NK-92 (cell line): ENCODE measurements at regions not wholly inside any gene's neighbourhood (a gene's known extent, or its start where the extent isn't known, plus 50 kb on each side); places are given as distances from the start of the nearest gene placed in this dataset.
"Not testable (repeated sequence)": the region's sequence is repeated elsewhere in the genome, so short reads cannot be mapped to it uniquely, and the experiment has no call there.

Experiments
- DNase-seq: peaks from one replicate; lab custom pipeline; 2025; ENCODE audit not compliant: unreplicated experiment; lab: John Stamatoyannopoulos, UW

DNA sequence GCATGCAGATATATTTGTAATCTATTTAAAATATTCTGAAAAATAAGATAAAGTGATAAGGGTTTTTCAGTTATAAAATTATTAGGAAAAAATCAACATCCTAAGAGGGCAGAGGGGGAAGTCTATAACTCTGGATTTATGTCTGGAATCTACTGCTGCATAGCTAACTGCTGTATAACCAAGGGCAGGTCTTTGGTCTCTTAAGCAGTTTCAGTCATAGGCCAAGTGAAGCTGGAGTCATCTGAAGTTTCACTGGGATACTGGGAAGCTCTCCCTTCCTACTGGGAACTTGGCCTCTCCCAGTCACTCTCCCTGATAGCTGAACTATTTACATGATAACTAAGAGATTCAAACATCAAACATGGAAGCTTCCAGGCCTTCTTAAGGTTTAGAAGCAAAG is 1409.9 kb upstream of the PCDH7 start:
- no peak for DNase-seq

DNA sequence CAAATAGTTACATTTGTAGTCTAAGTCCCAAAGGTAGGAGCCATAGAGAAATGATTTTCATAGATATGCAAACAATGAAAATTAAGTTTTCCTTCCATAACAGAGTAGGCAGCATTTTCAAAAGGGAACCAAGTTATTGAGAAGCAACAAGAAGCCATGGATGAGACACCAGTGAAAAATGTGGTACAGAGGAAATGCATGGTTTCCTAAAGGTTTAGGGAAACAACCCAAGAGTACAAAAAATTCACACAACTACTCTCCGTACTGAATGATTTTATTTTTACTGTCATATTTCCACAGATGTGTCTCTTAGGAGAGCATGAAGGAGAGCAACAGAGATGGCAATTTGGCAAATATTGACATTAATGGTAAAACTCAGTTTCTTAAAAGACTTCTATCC is 1408.9 kb upstream of the PCDH7 start:
- DNase-seq: no peak

DNA sequence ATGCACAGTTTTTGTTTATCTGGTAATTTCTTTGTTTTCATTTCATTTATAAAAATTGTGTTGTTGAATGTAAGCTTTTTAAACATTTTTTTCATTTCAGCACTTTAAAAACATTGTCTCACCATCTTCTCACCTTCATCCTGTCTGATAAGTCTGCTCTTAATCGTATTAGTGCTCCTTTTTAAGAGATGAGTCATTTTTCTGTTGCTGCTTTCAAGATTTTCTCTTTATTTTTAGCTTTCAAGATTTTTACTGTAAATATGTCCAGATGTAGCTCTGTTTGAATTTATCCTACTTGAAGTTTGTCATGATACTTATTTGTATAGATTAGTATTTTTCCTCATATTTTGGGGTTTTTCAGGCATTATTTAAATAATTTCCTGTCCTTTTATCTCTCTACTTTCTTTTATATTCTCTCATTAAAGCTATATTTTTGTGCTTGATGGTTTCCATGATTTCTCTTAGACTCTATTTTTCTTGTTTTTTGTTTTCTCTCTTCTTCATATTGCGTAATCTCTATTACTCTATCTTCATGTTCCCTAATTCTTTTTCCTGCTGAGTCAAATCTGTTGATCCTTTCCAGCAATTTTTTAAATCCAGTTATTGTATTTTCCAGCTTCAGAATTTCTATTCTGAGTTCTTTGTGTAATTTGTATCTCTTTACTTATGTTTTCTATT is 1400.4 kb upstream of the PCDH7 start:
- DNase-seq: no peak

DNA sequence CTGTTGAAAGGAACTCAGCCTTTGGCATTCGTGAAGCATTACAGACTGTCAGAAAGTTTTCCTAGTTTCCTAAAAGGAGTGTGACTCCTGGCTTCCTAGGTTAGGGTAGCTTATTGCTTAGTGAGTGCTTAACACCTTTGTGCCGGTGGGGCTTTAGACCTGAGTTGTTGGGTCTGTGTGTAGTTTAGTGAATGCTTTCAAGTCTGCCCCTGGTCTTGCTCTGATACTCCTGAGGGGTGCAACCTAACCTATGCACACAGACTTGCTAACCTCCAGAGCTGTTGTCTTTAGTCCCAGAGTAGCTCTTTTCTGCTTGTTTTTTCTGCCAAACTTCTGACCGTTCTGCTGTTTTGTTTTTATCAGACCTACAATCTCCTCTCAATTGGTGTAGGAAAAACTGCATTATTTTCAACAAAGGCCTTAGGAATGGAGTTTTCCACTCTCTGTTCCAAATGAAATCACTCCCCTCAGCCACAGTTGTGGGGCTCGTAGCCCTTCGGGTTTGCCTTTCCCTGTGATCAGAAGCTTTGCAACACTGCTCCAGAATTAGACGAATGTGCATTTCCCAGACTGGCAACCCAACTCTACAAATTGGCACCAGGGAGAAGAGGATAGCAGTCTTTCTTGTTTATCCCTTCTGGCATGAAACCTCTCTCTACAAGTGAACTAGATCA is 1399.1 kb upstream of the PCDH7 start:
- no peak for DNase-seq

DNA sequence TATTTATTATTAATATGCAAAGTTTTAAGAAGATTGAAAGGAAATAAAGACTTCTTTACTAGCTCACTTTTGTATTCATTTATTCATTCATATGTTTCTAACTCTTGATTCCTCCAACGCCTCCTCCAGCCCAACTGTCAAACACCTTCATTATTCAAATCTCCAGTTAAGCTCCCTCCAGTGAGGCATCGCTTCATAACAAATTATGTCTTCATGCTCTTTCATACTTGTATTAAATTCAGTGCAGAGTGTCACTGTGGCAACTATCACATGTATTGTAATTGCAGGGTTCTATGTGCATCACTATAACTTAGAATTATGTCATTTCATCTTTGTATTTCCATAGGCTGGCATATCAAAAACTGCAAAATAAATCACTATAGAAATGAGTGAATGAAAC is 1394.2 kb upstream of the PCDH7 start:
- DNase-seq: no peak

DNA sequence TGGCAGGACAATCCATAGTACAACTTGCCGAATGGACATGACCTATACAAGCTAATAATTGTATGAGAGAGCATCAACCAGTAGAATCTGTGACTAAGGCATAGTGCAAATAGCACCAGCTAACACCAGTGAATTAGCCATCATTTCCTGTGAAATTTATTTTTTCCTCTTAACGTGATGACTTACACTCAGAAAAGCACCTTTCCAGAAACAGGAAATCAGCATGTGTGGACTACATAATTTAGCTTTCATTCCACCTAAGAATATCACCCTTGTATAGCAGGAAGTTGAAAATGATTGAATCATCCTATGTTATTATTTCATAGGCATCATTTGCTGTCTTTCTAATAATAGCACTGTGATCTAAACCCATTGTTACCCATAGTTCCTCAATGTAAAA is 1393.4 kb upstream of the PCDH7 start:
- DNase-seq: no peak

DNA sequence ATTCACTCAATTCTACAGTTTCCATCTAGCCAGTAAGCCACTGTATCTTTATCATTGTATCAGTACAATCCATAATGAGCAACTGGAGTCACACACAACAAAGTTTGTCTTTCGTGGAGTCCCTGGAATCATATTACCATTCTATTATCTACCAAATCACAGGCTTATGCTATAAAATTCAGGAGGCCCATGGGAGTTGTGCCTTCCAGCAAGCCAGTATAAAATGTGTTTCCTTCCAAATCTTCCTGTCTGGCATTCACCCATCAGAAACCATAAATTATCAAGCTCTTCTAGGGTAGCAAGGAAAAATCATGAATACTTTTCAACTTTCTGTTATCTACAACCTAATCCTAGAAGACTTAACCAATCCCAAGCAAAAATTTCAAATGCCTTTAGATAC is 1383.3 kb upstream of the PCDH7 start:
- no peak for DNase-seq

DNA sequence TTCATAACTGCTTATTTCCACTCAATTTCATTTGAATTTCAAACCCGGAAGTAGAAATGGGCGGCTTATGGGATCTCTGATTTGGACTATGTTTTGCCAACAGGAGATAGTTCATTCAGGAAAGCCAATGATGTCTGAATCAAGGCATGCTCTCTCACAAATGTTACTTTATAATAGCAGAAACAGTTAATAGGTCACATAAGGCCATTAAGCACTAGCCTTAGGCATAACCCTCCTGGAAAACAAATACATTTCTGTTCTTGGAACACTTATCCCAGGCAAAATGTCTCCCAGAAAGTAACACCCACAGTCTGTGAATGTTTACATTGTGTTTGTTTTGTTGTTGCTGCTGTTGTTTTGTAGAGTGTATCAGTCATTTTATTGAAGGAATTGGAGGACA is 1347.2 kb upstream of the PCDH7 start:
- DNase-seq: no peak

DNA sequence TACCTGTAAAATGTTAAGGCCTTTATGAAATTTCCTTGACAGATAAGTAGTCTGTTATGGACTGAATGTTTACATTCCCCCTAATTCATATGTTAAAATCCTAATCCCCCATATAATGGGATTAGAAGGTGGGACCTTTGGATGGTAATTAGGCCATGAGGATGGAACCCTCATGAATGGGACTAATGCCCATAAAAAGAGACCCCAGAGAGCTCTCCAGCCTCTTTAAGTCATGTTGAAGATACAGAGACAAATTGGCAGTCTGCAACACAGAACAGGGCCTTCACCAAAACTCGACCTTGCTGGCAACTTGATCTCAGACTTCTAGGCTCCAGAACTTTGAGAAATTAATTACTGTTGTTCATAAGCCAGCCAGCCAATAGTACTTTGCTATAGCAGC is 1344.5 kb upstream of the PCDH7 start:
- DNase-seq: no peak

DNA sequence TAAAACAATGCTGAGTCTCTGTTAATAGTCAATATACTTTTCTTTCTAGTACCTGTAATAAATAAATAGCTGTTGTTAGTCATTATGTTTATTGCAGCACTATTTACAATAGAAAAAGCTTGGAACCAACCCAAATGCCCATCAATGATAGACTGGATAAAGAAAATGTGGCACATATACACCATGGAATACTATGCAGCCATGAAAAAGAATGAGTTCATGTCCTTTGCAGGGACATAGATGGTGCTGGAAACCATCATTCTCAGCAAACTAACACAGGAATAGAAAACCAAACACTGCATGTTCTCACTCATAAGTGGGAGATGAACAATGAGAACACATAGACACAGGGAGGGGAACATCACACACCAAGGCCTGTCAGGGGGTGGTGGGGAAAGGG is 1341.9 kb upstream of the PCDH7 start:
- DNase-seq: not testable (repeated sequence)

DNA sequence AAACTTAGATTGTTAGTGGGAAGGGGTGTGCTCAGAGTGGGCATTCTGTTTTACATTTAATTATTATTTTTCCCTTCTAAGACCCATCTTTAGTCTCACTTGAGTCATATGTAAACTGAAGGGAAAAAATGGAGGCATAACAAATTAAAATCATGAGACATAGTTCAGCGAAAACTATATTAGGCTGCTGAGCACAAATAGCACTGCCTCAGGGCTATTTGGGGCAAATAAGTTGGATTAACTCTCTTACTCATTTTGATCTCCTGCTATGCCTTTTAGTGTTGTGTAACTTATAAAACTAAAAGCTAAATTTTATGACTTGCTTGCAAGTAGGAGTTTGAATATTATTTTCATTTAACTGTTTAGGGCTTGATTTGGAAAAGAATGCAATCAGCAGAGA is 1329.2 kb upstream of the PCDH7 start:
- no peak for DNase-seq

DNA sequence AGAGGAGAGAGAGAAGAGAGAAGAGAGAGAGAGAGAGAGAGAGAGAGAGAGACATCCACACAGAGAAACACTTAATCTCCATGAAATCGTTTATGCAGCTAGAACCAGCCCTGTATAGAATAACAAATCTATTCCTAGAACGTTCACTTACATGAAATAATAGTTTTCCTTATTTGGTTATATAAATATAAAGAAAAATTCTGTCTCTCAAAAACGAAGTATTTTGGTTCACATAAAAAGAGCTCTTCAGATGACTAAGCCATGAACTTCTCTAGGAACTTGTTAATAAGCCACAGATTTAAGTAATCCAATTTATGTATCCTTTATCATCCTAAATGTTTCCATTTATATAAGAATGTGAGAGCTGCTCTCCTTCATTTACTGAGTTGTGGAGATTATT is 1315.1 kb upstream of the PCDH7 start:
- DNase-seq: no peak

DNA sequence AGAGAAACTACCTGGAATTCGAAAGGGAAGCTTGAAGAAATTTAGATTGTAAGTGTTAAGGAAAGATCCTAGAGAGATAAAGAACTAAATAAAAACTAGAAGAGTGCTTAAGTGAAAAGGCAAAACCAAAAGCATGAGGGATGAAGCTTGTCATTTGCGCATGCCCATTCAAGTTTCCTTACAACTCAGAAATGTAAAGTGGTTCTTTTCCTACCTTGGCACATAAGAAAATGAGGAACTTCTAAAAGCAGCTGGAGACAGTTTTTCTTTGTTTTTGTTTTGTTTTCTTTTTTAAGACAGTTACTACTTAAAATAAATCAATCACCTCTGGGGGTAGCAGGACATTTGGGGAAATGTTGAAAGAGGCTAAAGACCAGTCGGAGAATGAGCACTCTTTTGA is 1304.4 kb upstream of the PCDH7 start:
- DNase-seq: no peak

DNA sequence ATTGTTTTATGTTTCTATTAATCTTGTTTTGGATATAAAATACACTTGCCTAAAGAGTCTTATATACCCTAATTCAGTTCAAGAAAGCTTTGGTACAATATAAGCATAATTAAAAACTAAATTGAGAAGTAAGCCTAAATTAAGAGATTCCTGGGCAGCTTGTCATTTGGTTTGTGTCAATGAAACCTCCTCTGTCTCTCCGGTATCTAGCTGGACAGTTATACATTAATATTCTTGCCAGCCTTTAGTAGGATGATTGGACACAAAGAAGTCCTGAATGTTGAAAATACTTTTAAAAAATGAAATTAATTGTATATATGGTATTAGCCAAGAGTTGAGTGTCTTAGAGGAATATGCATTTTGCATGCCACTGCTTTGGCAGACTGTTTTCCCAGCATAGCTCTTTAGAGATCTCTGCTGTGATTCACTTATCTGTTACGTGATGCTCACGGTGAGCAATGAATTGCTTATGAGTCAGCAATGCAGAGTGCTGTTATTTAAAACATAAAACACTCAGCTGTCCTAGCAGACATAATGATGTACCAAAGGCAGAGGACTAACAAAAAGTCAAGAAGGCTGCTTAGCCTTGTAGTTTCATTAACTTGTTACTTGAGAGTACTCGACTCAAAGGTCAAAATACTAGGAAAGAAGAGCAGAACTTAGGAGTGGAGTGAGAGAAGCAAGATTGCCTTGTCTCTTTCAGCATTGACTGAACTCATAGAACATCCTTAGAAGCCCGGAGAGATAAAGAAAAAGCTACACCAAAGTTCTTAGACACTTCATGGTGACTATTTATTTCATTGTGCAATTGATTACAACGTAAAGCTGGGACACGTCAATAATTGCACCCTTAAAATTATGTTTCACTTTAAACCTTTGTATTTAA is 1296.1 kb upstream of the PCDH7 start:
- no peak for DNase-seq

DNA sequence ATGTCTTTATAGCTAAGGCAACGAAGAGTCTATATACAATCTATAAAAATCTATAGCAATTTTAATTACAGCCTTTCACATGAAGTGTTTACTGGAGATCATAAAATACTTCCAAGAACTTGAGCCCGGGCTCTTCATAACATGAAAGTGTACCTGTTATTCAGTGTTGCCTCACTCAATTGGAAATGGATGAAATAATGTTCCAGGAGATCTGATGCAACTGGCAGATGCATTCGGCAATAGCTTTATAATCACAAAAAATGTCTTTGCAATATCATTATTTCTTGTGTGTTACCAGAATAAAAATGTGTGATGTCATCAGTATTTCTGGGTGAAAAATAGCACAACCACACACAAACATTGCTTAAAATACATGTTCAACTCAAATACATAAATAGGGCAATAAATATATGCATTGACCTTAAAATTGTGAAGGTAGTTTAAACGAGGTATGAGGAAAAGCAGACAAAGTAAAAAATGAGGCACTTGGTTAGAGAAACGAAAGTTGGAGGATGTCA is 1266.8 kb upstream of the PCDH7 start:
- no peak for DNase-seq

DNA sequence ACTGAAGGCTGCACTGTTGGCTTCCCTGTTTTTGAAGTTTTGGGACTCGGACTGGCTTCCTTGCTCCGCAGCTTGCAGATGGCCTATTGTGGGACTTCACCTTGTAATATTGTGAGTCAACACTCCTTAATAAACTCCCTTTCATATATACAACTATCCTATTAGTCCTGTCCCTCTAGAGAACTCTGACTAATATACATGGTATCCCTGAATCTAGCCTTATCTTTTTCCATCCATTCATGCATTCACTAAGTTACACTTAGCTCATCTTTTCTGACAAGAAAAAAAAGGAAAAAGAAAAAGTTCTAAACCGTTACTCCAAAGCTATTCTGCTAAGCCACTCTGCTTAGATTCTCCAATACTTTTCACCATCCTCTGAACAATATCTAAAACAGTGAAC is 1260.2 kb upstream of the PCDH7 start:
- no peak for DNase-seq

DNA sequence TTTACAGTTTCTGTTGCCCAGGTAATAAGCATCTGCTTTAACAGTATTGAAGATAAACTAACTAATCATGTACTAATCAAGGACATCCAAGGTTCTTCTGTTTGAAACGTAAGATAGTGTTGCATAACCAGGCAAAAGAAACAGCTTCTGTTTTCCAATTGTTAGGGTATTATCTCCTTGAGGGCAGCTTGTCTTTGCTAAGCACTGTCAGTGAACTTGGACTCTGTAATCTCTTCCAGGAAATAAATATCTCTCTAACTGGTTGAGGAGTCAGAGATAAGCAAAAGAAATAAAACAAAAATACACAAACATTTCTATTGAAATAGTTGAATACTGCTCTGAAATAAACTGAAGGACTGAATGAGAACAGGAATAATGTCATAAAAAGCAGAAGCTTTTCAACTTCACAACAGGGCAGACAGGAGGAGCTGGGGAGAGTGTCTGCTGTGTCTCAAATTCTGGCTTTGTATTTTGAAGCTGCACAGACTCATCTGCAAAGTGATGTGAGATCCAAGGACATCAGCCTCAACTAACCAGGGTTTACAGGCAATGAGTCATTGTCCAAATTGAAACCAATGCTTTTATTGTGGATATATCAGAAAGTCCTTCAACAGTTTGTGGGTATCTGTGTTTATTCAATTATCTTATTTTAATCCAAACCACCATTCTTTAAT is 1253.0 kb upstream of the PCDH7 start:
- no peak for DNase-seq
